Subcutaneous abdominal adipose tissue (tissue), 5 donors: ENCODE measurements at regions not wholly inside any gene's neighbourhood (a gene's known extent, or its start where the extent isn't known, plus 50 kb on each side); places are given as distances from the start of the nearest gene placed in this dataset.

Experiments used
- H3K27ac ChIP-seq: one replicate; pipeline ENCODE4 v1.7.0; 2013; ENCODE audit warnings: low read depth, mild to moderate bottlenecking, inconsistent platforms, low read length, moderate library complexity
- H3K27me3 ChIP-seq, 5 donors: one replicate each; pipeline ENCODE4 v1.7.0; 2013; ENCODE audit warnings: low read length in 5 of 5, inconsistent platforms in 1 of 5; ENCODE audit not compliant: control insufficient read depth in 5 of 5, insufficient read depth in 4 of 5
- H3K36me3 ChIP-seq, 5 donors: one replicate each; pipeline ENCODE4 v1.7.0; 2013; ENCODE audit warnings: low read length in 5 of 5; ENCODE audit not compliant: control insufficient read depth in 5 of 5, insufficient read depth in 5 of 5
- H3K4me1 ChIP-seq, 5 donors: one replicate each; pipeline ENCODE4 v1.7.0; 2013; ENCODE audit warnings: low read length in 5 of 5, mild to moderate bottlenecking in 3 of 5, moderate library complexity in 1 of 5; ENCODE audit not compliant: control insufficient read depth in 5 of 5, insufficient read depth in 5 of 5
- H3K4me3 ChIP-seq, 5 donors: one replicate each; pipeline ENCODE4 v1.7.0; 2013; ENCODE audit warnings: low read length in 5 of 5, low read depth in 1 of 5
- H3K9ac ChIP-seq, 5 donors: one replicate each; pipeline ENCODE4 v1.7.0; 2013; ENCODE audit warnings: low read length in 5 of 5, mild to moderate bottlenecking in 4 of 5, moderate library complexity in 3 of 5
- H3K9me3 ChIP-seq, 5 donors: one replicate each; pipeline ENCODE4 v1.7.0; 2013; ENCODE audit warnings: low read length in 5 of 5; ENCODE audit not compliant: control insufficient read depth in 5 of 5
- donor health status: healthy.
- donor health status: healthy.
- donor health status: healthy.
- donor health status: healthy.
- donor health status: healthy.

GRCh38 chr12:92404259-92404894 is 258.7 kb upstream of the BTG1 start:
- H3K27me3 ChIP-seq = no peaks in the 10 kb centered on the region

GRCh38 chr12:92403210-92404175 is 257.8 kb upstream of the BTG1 start:
- Histone ChIP-seq H3K9me3 (peaks cover 0 to 7% (median 0%) of the 10 kb centered on the region in 5 donors), H3K27ac (no peak overlapping the region), H3K36me3 (no peaks in the 10 kb centered on the region), H3K27me3 (no peaks in the 10 kb centered on the region), H3K4me3 (no peak overlapping the region), H3K4me1 (peaks cover 0 to 13% (median 5%) of the 10 kb centered on the region in 5 donors), H3K9ac (no peak overlapping the region)

More at GRCh38 chr12:92404259-92404894, 258.7 kb upstream of the BTG1 start:
- H3K4me1 ChIP-seq = peaks cover 0 to 13% (median 5%) of the 10 kb centered on the region in 5 donors
- H3K36me3 ChIP-seq = no peaks in the 10 kb centered on the region
- H3K9me3 ChIP-seq = peaks cover 0 to 7% (median 0%) of the 10 kb centered on the region in 5 donors
- H3K9ac ChIP-seq = no peak overlapping the region
- H3K27ac ChIP-seq = no peak overlapping the region
- no peak overlapping the region for H3K4me3 ChIP-seq

DNA sequence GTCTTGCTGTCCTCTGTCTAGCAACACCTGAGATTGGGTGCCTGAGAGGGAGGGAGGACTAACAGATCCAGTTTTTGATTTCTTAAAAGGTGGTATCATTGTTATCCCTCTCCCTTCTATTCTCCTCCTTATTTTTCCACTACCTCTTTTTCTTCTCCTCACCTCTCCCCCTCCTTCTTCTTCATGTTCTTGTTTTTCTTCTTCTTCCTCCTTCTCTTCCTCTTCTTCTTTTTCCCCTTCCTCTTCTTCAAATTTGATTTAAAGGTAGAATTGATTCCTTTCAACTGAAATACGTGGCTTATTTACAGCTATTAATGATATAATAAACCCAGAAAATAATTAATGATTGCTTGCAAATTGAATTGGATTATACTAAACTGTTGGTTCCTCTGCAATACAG is 256.8 kb upstream of the BTG1 start:
- H3K9ac ChIP-seq = no peak overlapping the region
- H3K4me1 ChIP-seq = peaks cover 0 to 13% (median 0%) of the 10 kb centered on the region in 5 donors
- no peak overlapping the region for H3K27ac ChIP-seq
- H3K9me3 ChIP-seq = no peaks in the 10 kb centered on the region
- H3K36me3 ChIP-seq = no peaks in the 10 kb centered on the region
- no peaks in the 10 kb centered on the region for H3K27me3 ChIP-seq
- H3K4me3 ChIP-seq = no peak overlapping the region

GRCh38 chr12:92400006-92400405 is 254.4 kb upstream of the BTG1 start:
- H3K27ac ChIP-seq = no peak overlapping the region
- H3K4me3 ChIP-seq = no peak overlapping the region
- H3K9ac ChIP-seq = no peak overlapping the region
- no peaks in the 10 kb centered on the region for H3K36me3 ChIP-seq
- H3K27me3 ChIP-seq = no peaks in the 10 kb centered on the region
- peaks cover 0 to 13% (median 0%) of the 10 kb centered on the region in 5 donors for H3K4me1 ChIP-seq
- no peaks in the 10 kb centered on the region for H3K9me3 ChIP-seq

DNA sequence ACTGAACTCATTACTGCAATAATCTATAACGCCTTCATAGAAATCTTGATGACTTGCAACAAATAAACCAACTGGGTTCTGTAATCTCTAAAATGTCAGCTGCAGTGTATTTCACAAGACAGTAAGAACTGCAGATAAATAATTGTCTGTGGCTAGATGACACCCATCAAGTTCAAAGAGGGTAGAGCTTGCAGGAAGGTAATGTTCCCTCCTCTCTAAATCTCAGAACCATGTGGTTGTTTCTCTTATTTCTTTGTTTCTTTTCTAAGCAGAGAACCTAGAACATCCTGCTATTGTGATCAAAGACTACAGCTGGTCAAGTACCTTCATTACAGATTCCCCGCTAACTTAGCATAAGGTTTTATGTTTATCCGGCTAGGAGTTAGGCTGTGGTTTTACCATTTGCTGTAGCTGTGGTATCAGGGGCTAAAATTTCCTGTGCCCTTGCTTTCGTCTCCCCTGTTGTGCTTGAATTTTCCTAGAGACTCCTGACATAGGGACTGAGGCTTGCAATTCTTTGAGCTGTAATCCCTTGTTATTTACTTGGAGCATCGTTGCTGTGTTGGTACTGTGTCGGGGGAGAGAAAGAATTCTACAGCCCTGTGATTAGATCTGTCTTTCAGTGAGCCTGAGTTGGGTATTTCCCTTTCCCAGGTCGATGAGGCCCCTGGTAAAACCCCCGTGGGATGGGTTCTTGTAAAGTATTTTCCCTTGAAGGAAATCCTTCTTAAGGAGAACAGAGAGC is 253.1 kb upstream of the BTG1 start:
- H3K4me3 ChIP-seq = no peak overlapping the region
- no peaks in the 10 kb centered on the region for H3K36me3 ChIP-seq
- no peaks in the 10 kb centered on the region for H3K27me3 ChIP-seq
- H3K9ac ChIP-seq = no peak overlapping the region
- peak overlapping the region; percentile 26 for H3K27ac ChIP-seq
- peaks cover 0 to 12% (median 0%) of the 10 kb centered on the region in 5 donors for H3K4me1 ChIP-seq
- peaks cover 0 to 5% (median 2%) of the 10 kb centered on the region in 5 donors for H3K9me3 ChIP-seq

- no peak overlapping the region for H3K27ac ChIP-seq
- no peaks in the 10 kb centered on the region for H3K4me1 ChIP-seq
- H3K27me3 ChIP-seq = no peaks in the 10 kb centered on the region
- no peak overlapping the region for H3K9ac ChIP-seq
- peaks cover 0 to 8% (median 6%) of the 10 kb centered on the region in 5 donors for H3K9me3 ChIP-seq
- H3K36me3 ChIP-seq = no peaks in the 10 kb centered on the region
- no peak overlapping the region for H3K4me3 ChIP-seq
Measured at GRCh38 chr12:92396647-92397252, 251.1 kb upstream of the BTG1 start.

GRCh38 chr12:92395322-92395721 is 249.7 kb upstream of the BTG1 start:
- H3K4me3 ChIP-seq = no peak overlapping the region
- no peak overlapping the region for H3K9ac ChIP-seq
- no peaks in the 10 kb centered on the region for H3K27me3 ChIP-seq
- H3K27ac ChIP-seq = no peak overlapping the region
- H3K4me1 ChIP-seq = no peaks in the 10 kb centered on the region
- H3K36me3 ChIP-seq = no peaks in the 10 kb centered on the region
- H3K9me3 ChIP-seq = peaks cover 0 to 8% (median 6%) of the 10 kb centered on the region in 5 donors

DNA sequence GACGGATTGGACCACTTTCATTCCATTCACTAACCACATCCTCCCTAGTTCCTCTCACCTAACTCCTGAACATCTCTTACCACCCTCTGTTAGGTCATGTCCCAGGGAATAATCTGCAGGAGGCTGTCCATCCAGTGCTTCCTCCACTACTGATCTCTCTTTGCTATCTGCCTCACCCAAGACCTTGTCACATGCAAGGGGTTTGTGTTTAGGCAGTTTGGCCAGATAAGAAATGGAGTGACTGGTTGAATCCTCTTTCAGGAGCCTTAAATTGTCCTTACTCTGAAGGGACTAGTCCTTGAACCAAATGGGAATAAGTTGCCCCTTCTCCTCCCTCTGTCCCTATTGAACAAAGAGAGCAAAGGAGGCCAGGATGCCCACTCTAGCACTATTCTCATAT is 249.2 kb upstream of the BTG1 start:
- no peak overlapping the region for H3K9ac ChIP-seq
- no peak overlapping the region for H3K4me3 ChIP-seq
- H3K27me3 ChIP-seq = no peaks in the 10 kb centered on the region
- H3K36me3 ChIP-seq = no peaks in the 10 kb centered on the region
- peaks cover 0 to 8% (median 6%) of the 10 kb centered on the region in 5 donors for H3K9me3 ChIP-seq
- no peak overlapping the region for H3K27ac ChIP-seq
- H3K4me1 ChIP-seq = no peaks in the 10 kb centered on the region

GRCh38 chr12:92393504-92393903 is 247.9 kb upstream of the BTG1 start:
- H3K27ac ChIP-seq = no peak overlapping the region
- H3K27me3 ChIP-seq = no peaks in the 10 kb centered on the region
- H3K4me3 ChIP-seq = peak overlapping the region in 1 of 5 donors; percentile 16
- no peaks in the 10 kb centered on the region for H3K36me3 ChIP-seq
- peaks cover 0 to 8% (median 6%) of the 10 kb centered on the region in 5 donors for H3K9me3 ChIP-seq
- no peak overlapping the region for H3K9ac ChIP-seq
- H3K4me1 ChIP-seq = no peaks in the 10 kb centered on the region
